Astrocyte (in vitro differentiated cells and primary cell): ENCODE measurements at regions not wholly inside any gene's neighbourhood (a gene's known extent, or its start where the extent isn't known, plus 50 kb on each side); places are given as distances from the start of the nearest gene placed in this dataset.

ENCODE experiments used
- DNase-seq: peaks from one replicate; pipeline ENCODE4 v3.0.0-alpha.2; 2010; ENCODE audit warnings: low read depth
- FAIRE-seq: peaks from 2 replicates; lab custom pipeline; 2011; peaks lifted over from hg19 to GRCh38; lab: Jason Lieb, UNC
- H2AFZ ChIP-seq: 2 replicates; pipeline ENCODE4 v1.6.0; 2012; ENCODE audit warnings: low read depth, low read length, inconsistent platforms
- H3K27ac ChIP-seq: 2 replicates; pipeline ENCODE4 v1.5.1; 2011; ENCODE audit warnings: low read depth, low read length, inconsistent platforms
- H3K27me3 ChIP-seq: 2 replicates; pipeline ENCODE4 v1.6.0; 2011; ENCODE audit warnings: low read length, inconsistent platforms; ENCODE audit not compliant: insufficient read depth
- H3K36me3 ChIP-seq: 2 replicates; pipeline ENCODE4 v1.5.1; 2011; ENCODE audit warnings: low read length, inconsistent platforms; ENCODE audit not compliant: insufficient read depth
- H3K4me1 ChIP-seq: 2 replicates; pipeline ENCODE4 v1.5.1; 2011; ENCODE audit warnings: low read length, inconsistent platforms; ENCODE audit not compliant: insufficient read depth
- H3K4me2 ChIP-seq: 2 replicates; pipeline ENCODE4 v1.6.0; 2012; ENCODE audit warnings: low read length, inconsistent platforms
- H3K4me3 ChIP-seq: 2 replicates; pipeline ENCODE4 v1.5.1; 2011; ENCODE audit warnings: low read depth, mild to moderate bottlenecking, low read length, inconsistent platforms; ENCODE audit not compliant: insufficient read depth
- H3K79me2 ChIP-seq: 2 replicates; pipeline ENCODE4 v1.6.0; 2012; ENCODE audit warnings: mild to moderate bottlenecking, low read length, inconsistent platforms; ENCODE audit not compliant: insufficient read depth
- H3K9ac ChIP-seq: 2 replicates; pipeline ENCODE4 v1.6.0; 2012; ENCODE audit warnings: mild to moderate bottlenecking, low read length, inconsistent platforms
- H3K9me3 ChIP-seq: 2 replicates; pipeline ENCODE4 v1.5.1; 2012; ENCODE audit warnings: low read depth, mild to moderate bottlenecking, low read length, inconsistent platforms; ENCODE audit not compliant: insufficient read depth
- H4K20me1 ChIP-seq: 2 replicates; pipeline ENCODE4 v1.6.0; 2012; ENCODE audit warnings: low read length, inconsistent platforms; ENCODE audit not compliant: insufficient read depth
- H3K27ac Mint-ChIP-seq: one replicate; pipeline ENCODE4 v1.8.0; 2021; ENCODE audit warnings: mild to moderate bottlenecking, mixed read lengths; ENCODE audit not compliant: unreplicated experiment
- H3K27me3 Mint-ChIP-seq: one replicate; pipeline ENCODE4 v1.8.0; 2021; ENCODE audit warnings: low read depth, mixed read lengths; ENCODE audit not compliant: unreplicated experiment
- H3K36me3 Mint-ChIP-seq: one replicate; pipeline ENCODE4 v1.8.0; 2021; ENCODE audit warnings: low read depth, mixed read lengths; ENCODE audit not compliant: unreplicated experiment
- H3K4me1 Mint-ChIP-seq: one replicate; pipeline ENCODE4 v1.8.0; 2021; ENCODE audit warnings: low read depth, mixed read lengths; ENCODE audit not compliant: unreplicated experiment
- H3K4me3 Mint-ChIP-seq: one replicate; pipeline ENCODE4 v1.8.0; 2021; ENCODE audit warnings: mild to moderate bottlenecking, moderate library complexity, mixed read lengths; ENCODE audit not compliant: unreplicated experiment
- H3K9me3 Mint-ChIP-seq: one replicate; pipeline ENCODE4 v1.8.0; 2021; ENCODE audit warnings: mild to moderate bottlenecking, mixed read lengths; ENCODE audit not compliant: unreplicated experiment
- EZH2 ChIP-seq: IDR thresholded peaks from 2 replicates; pipeline ENCODE4 v1.6.1; 2012; ENCODE audit warnings: mild to moderate bottlenecking, low read length, inconsistent platforms; ENCODE audit not compliant: insufficient read depth
- TF ChIP-seq, protein P1 (sequence below): IDR thresholded peaks from 2 replicates; pipeline ENCODE4 v1.5.1; 2011; ENCODE audit warnings: low read depth, mild to moderate bottlenecking, inconsistent platforms, low read length, moderate library complexity; ENCODE audit not compliant: insufficient read depth

DNA sequence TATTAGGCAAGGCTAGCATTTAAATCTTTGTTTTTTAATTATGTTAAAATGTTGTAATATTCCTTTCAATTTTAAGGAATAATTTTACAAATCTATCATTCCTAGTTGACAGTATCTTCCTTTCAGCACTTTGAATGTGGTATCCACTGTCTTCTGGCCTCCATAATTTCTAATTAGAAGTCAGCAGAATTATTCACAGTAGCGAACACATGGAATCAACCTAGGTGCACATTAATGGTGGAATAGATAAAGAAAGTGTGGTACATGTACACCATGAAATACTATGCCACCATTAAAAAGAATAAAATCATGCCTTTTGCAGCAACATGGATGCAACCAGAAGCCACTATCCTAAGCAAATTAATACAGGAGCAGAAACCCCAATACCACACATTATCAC is 1887.8 kb downstream of the PCDH7 start:
- Mint-ChIP-seq H3K9me3 (peaks cover 11% of the 10 kb centered on the region), H3K27me3 (no peaks in the 10 kb centered on the region), H3K4me1 (no peaks in the 10 kb centered on the region), H3K4me3 (no peak overlapping the region), H3K27ac (no peak overlapping the region), H3K36me3 (no peaks in the 10 kb centered on the region)
- Histone ChIP-seq H3K27ac (no peak overlapping the region), H3K79me2 (no peaks in the 10 kb centered on the region), H3K4me3 (no peak overlapping the region), H3K27me3 (no peaks in the 10 kb centered on the region), H2AFZ (no peak overlapping the region), H3K4me2 (no peak overlapping the region), H3K9ac (no peak overlapping the region), H4K20me1 (no peaks in the 10 kb centered on the region), H3K4me1 (no peaks in the 10 kb centered on the region), H3K9me3 (no peaks in the 10 kb centered on the region), H3K36me3 (no peaks in the 10 kb centered on the region)
- FAIRE-seq (no peak), DNase-seq (no peak)
- TF ChIP-seq, protein P1, sequence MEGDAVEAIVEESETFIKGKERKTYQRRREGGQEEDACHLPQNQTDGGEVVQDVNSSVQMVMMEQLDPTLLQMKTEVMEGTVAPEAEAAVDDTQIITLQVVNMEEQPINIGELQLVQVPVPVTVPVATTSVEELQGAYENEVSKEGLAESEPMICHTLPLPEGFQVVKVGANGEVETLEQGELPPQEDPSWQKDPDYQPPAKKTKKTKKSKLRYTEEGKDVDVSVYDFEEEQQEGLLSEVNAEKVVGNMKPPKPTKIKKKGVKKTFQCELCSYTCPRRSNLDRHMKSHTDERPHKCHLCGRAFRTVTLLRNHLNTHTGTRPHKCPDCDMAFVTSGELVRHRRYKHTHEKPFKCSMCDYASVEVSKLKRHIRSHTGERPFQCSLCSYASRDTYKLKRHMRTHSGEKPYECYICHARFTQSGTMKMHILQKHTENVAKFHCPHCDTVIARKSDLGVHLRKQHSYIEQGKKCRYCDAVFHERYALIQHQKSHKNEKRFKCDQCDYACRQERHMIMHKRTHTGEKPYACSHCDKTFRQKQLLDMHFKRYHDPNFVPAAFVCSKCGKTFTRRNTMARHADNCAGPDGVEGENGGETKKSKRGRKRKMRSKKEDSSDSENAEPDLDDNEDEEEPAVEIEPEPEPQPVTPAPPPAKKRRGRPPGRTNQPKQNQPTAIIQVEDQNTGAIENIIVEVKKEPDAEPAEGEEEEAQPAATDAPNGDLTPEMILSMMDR = no peak

DNA sequence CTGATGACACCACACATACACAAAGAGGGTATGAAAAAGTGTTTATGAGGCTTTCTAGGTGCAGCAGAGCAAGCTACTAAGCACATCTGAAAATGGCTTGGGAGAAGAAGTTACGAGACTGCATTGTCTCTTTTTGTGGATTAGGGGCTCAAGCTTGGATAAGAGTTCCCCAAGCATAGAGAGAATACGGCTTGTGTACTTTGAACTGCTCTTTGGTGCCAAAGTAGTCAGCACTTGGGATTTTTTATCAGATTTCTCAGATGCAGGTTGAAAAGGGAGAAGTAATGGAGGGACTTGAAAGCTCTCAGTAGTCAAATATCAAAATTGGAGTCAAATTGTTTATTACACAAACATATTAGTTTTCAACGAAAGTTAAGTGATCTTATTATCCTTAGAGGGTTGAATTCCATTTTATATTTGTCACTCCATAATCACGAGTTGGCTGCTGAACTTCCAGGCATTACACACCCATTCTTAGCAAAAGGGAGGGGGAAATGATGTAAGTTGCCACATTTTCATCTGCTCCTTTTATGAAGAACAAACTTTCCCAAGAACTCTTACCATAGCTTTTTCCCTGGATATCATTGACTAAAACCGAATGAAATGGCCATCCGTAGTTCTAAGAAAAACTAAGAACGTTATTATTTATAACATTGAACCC is 1904.9 kb downstream of the PCDH7 start:
- H3K4me1 ChIP-seq = no peaks in the 10 kb centered on the region
- no peak overlapping the region for H3K9ac ChIP-seq
- no peak overlapping the region for H3K4me2 ChIP-seq
- no peak overlapping the region for H3K4me3 ChIP-seq
- H4K20me1 ChIP-seq = no peaks in the 10 kb centered on the region
- H3K4me3 Mint-ChIP-seq = no peak overlapping the region
- no peak overlapping the region for H2AFZ ChIP-seq
- H3K4me1 Mint-ChIP-seq = peaks cover 1% of the 10 kb centered on the region
- H3K36me3 ChIP-seq = no peaks in the 10 kb centered on the region
- H3K27ac ChIP-seq = no peak overlapping the region
- no peaks in the 10 kb centered on the region for H3K79me2 ChIP-seq
- no peaks in the 10 kb centered on the region for H3K36me3 Mint-ChIP-seq
- H3K27me3 Mint-ChIP-seq = no peaks in the 10 kb centered on the region
- no peaks in the 10 kb centered on the region for H3K9me3 Mint-ChIP-seq
- TF ChIP-seq EZH2 = no peak
- TF ChIP-seq, protein P1 = no peak
- no peak for FAIRE-seq
- no peak overlapping the region for H3K27ac Mint-ChIP-seq
- H3K9me3 ChIP-seq = no peaks in the 10 kb centered on the region
- no peaks in the 10 kb centered on the region for H3K27me3 ChIP-seq
- no peak for DNase-seq

DNA sequence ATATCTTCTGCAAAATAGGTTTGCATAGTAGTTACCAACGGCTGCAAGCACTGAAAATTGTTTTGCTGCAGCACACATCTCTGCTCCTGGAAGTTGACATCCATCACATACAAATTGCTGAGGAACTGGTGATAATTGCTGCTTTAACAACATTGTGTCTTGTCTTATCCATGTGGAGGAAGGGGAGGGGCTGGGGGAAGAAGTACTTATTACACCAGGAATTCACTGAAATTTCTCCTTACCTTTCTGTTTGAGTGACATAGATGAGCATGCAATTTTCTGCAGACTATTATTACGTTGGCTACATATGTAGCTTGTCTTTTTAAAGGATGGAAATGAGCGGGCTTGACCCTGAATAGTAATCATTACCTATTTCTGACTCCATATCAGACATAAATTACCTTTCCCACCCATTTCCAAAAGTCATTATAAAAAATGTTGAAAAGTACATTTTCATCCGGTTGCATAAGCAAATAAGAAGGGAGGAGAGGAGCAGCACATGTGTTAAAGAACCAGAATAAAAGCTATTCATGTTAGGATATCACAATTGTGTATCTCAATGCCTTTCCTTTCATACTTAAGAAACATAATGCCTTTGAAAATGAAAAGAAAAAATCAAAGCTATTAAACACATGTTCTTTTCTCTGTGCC is 1905.6 kb downstream of the PCDH7 start:
- FAIRE-seq = no peak
- DNase-seq = no peak
- no peak overlapping the region for H2AFZ ChIP-seq
- H3K9me3 Mint-ChIP-seq = no peaks in the 10 kb centered on the region
- no peaks in the 10 kb centered on the region for H3K36me3 ChIP-seq
- H3K27me3 ChIP-seq = no peaks in the 10 kb centered on the region
- H3K4me1 Mint-ChIP-seq = peaks cover 1% of the 10 kb centered on the region
- H3K4me3 Mint-ChIP-seq = no peak overlapping the region
- no peak overlapping the region for H3K27ac Mint-ChIP-seq
- H3K27me3 Mint-ChIP-seq = no peaks in the 10 kb centered on the region
- no peak overlapping the region for H3K9ac ChIP-seq
- H3K4me3 ChIP-seq = no peak overlapping the region
- H3K27ac ChIP-seq = no peak overlapping the region
- no peaks in the 10 kb centered on the region for H3K4me1 ChIP-seq
- TF ChIP-seq, protein P1 = no peak
- no peak for TF ChIP-seq EZH2
- H3K79me2 ChIP-seq = no peaks in the 10 kb centered on the region
- no peak overlapping the region for H3K4me2 ChIP-seq
- H3K36me3 Mint-ChIP-seq = no peaks in the 10 kb centered on the region
- H3K9me3 ChIP-seq = no peaks in the 10 kb centered on the region
- no peaks in the 10 kb centered on the region for H4K20me1 ChIP-seq
